ENCODE measurements at regions not wholly inside any gene's neighbourhood (a gene's known extent, or its start where the extent isn't known, plus 50 kb on each side); places are given as distances from the start of the nearest gene placed in this dataset.

GRCh38 chr1:175887521-175887920, 144.1 kb upstream of the TNR start (continued):
- TF ChIP-seq CHD7 (IDR thresholded peaks at IDR 0.05; ENCODE audit: insufficient replicate concordance, low read length) (no peak), POLR2AphosphoS5 (IDR thresholded peaks at IDR 0.05; ENCODE audit: low read depth, low read length) (no peak), E2F6 (IDR thresholded peaks at IDR 0.05) (peak; percentile 81), TBP (IDR thresholded peaks at IDR 0.05; ENCODE audit: low read depth, low read length) (peak; percentile 8; the same call in 1 of the 2 replicates)
- TF ChIP-seq, protein P1, sequence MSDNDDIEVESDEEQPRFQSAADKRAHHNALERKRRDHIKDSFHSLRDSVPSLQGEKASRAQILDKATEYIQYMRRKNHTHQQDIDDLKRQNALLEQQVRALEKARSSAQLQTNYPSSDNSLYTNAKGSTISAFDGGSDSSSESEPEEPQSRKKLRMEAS (IDR thresholded peaks at IDR 0.05) = peak; percentile 85
